PFSK-1 (cell line): ENCODE measurements at regions not wholly inside any gene's neighbourhood (a gene's known extent, or its start where the extent isn't known, plus 50 kb on each side); places are given as distances from the start of the nearest gene placed in this dataset.

ENCODE experiments used
- FOXP2 ChIP-seq: optimal IDR thresholded peaks from 2 replicates; pipeline ENCODE3; 2011; ENCODE audit warnings: borderline replicate concordance, control low read depth, inconsistent platforms; ENCODE audit not compliant: insufficient read depth; ENCODE audit errors: extremely low read length, extremely low read depth
- POLR2AphosphoS5 ChIP-seq: IDR thresholded peaks from 2 replicates; pipeline ENCODE4 v1.6.1; 2012; ENCODE audit warnings: low read depth, mild to moderate bottlenecking, control low read depth, low read length, moderate library complexity
- REST ChIP-seq, 2 experiments: IDR thresholded peaks; 2 replicates each; pipeline versions ENCODE4 v1.6.1 to v1.8.0; 2011 to 2012; ENCODE audit warnings: low read depth in 2 of 2, low read length in 2 of 2, control low read depth in 1 of 2, inconsistent platforms in 1 of 2, mild to moderate bottlenecking in 1 of 2, moderate library complexity in 1 of 2; ENCODE audit not compliant: insufficient read depth in 1 of 2
- SIN3A ChIP-seq: IDR thresholded peaks from 2 replicates; pipeline ENCODE4 v1.6.1; 2012; ENCODE audit warnings: mild to moderate bottlenecking, low read length, moderate library complexity, borderline replicate concordance; ENCODE audit not compliant: insufficient read depth
- TAF1 ChIP-seq: IDR thresholded peaks from 2 replicates; pipeline ENCODE4 v1.6.1; 2012; ENCODE audit warnings: low read length, control low read depth, borderline replicate concordance; ENCODE audit not compliant: insufficient read depth

- no peak for TF ChIP-seq REST (IDR thresholded peaks at IDR 0.05; ENCODE audit: insufficient read depth in 1 of 2, low read depth in 2 of 2, low read length in 2 of 2)
- no peak for TF ChIP-seq POLR2AphosphoS5
- no peak for TF ChIP-seq FOXP2
- no peak for TF ChIP-seq TAF1
- TF ChIP-seq SIN3A = no peak
Observed at GRCh38 chr2:234174742-234175141, 124.2 kb downstream of the SPP2 start.

- no peak for TF ChIP-seq REST (IDR thresholded peaks at IDR 0.05; ENCODE audit: insufficient read depth in 1 of 2, low read depth in 2 of 2, low read length in 2 of 2)
- no peak for TF ChIP-seq POLR2AphosphoS5
- TF ChIP-seq SIN3A = no peak
- no peak for TF ChIP-seq FOXP2
- no peak for TF ChIP-seq TAF1
Observed at GRCh38 chr2:234172532-234172931, 122.0 kb downstream of the SPP2 start.

- no peak for TF ChIP-seq REST (IDR thresholded peaks at IDR 0.05; ENCODE audit: insufficient read depth in 1 of 2, low read depth in 2 of 2, low read length in 2 of 2)
- no peak for TF ChIP-seq TAF1
- TF ChIP-seq SIN3A = no peak
- no peak for TF ChIP-seq POLR2AphosphoS5
- TF ChIP-seq FOXP2 = no peak
Observed at GRCh38 chr2:234172066-234172465, 121.6 kb downstream of the SPP2 start.

- no peak for TF ChIP-seq POLR2AphosphoS5
- TF ChIP-seq FOXP2 = no peak
- TF ChIP-seq REST (IDR thresholded peaks at IDR 0.05; ENCODE audit: insufficient read depth in 1 of 2, low read depth in 2 of 2, low read length in 2 of 2) = no peak
- no peak for TF ChIP-seq TAF1
- no peak for TF ChIP-seq SIN3A
Observed at GRCh38 chr2:234171666-234172065, 121.2 kb downstream of the SPP2 start.

GRCh38 chr2:234169674-234170073 is 119.2 kb downstream of the SPP2 start:
- TF ChIP-seq REST (IDR thresholded peaks at IDR 0.05; ENCODE audit: insufficient read depth in 1 of 2, low read depth in 2 of 2, low read length in 2 of 2) (no peak), SIN3A (no peak), TAF1 (no peak), FOXP2 (no peak), POLR2AphosphoS5 (no peak)
